ENCODE measurements at regions not wholly inside any gene's neighbourhood (a gene's known extent, or its start where the extent isn't known, plus 50 kb on each side); places are given as distances from the start of the nearest gene placed in this dataset.

- no peak overlapping the region for H3K4me3 ChIP-seq (ENCODE audit: control insufficient read depth, low read depth, low read length)
- DNase-seq (ENCODE audit: low read depth): no peak
- TF ChIP-seq CTCF (IDR thresholded peaks at IDR 0.05; ENCODE audit: control insufficient read depth, insufficient read depth, low read depth, low read length, missing control alignments): no peak
These were observed 384.5 kb upstream of the CDH4 start for GRCh38 chr20:60867589-60867988.

GRCh38 chr20:60868316-60868891 lies 383.7 kb upstream of the CDH4 start:
- no peak for TF ChIP-seq CTCF (IDR thresholded peaks at IDR 0.05; ENCODE audit: control insufficient read depth, insufficient read depth, low read depth, low read length, missing control alignments)
- no peak overlapping the region for H3K4me3 ChIP-seq (ENCODE audit: control insufficient read depth, low read depth, low read length)
- DNase-seq (ENCODE audit: low read depth): no peak

- H3K4me3 ChIP-seq (ENCODE audit: control insufficient read depth, low read depth, low read length): no peak overlapping the region
- no peak for DNase-seq (ENCODE audit: low read depth)
- no peak for TF ChIP-seq CTCF (IDR thresholded peaks at IDR 0.05; ENCODE audit: control insufficient read depth, insufficient read depth, low read depth, low read length, missing control alignments)
These were observed 383.0 kb upstream of the CDH4 start for GRCh38 chr20:60869087-60869486.

DNA sequence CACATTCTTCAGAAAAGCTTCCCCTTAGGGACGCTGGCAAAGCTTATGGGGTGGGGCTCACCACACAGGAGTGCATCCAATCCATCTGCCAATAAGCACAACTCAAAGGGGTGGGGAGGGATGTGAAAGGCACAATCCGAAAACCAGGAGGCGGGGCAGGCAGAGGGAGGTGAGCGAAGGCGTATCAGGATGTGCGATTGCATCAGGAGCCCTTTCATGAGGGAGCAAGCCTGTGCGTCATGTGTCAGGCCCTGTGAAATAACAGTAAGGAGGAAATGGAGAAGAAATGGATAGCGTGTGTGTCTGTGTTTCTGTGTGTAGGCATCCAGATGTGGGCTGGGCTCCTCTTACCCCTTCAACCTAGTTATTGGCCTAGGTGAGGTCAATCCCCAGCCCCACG lies 382.4 kb upstream of the CDH4 start:
- no peak overlapping the region for H3K4me3 ChIP-seq (ENCODE audit: control insufficient read depth, low read depth, low read length)
- DNase-seq (ENCODE audit: low read depth): no peak
- no peak for TF ChIP-seq CTCF (IDR thresholded peaks at IDR 0.05; ENCODE audit: control insufficient read depth, insufficient read depth, low read depth, low read length, missing control alignments)

- no peak overlapping the region for H3K4me3 ChIP-seq (ENCODE audit: control insufficient read depth, low read depth, low read length)
- DNase-seq (ENCODE audit: low read depth): no peak
- TF ChIP-seq CTCF (IDR thresholded peaks at IDR 0.05; ENCODE audit: control insufficient read depth, insufficient read depth, low read depth, low read length, missing control alignments): no peak
These were observed 382.0 kb upstream of the CDH4 start for GRCh38 chr20:60870040-60870439.

GRCh38 chr20:60872224-60872623 lies 379.8 kb upstream of the CDH4 start:
- H3K4me3 ChIP-seq (ENCODE audit: control insufficient read depth, low read depth, low read length): no peak overlapping the region
- no peak for TF ChIP-seq CTCF (IDR thresholded peaks at IDR 0.05; ENCODE audit: control insufficient read depth, insufficient read depth, low read depth, low read length, missing control alignments)
- no peak for DNase-seq (ENCODE audit: low read depth)
